ENCODE measurements at regions not wholly inside any gene's neighbourhood (a gene's known extent, or its start where the extent isn't known, plus 50 kb on each side); places are given as distances from the start of the nearest gene placed in this dataset.
A peak's percentile ranks its signal among the peaks of the same experiment; 100 is the strongest.

DNA sequence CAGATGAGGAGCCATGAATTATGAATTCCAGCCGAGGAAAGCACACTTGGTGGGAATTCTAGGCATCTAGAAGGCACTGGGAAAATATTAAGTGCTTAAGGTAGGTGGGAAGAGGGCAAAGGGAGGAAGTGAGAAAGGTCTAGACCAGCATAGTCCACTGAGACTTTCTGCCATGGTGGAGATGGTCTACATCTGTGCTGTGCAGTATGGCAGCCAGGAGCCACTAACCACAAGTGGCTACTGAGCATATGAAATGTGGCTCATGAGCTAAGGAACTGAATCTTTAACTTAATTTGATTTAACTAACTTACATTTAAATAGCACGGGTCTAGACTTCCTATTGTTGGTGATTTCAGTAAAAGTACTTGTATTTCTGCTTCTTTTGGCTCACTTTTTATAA, 82.5 kb upstream of the SEM1 start:
- ATAC-seq (no peak), DNase-seq (ENCODE audit: low read depth, low spot score) (no peak)
- WGBS (ENCODE audit: insufficient coverage, insufficient replicate concordance, low lambda C conversion rate, missing lambda C conversion rate): 0% methylated on average over 2 of the region's 2 CpGs

DNA sequence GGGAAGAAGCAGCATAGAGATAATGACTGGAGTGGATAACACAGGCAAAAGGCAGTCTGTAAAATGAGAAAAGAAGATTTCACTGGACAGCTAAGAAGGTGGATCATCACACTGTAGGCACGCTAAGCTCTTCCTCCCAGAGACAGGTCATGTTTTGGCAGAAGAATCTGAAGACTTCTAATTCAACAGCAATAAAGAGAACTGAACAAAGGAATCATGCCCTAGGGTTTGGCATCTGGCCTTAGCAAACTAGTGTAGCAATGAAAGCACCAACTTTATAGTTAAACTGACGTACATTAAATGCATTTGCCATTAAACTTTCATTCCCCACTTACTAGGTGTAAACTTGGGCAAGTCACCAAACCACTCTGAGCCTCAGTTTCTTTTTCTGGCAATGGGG, 84.4 kb upstream of the SEM1 start:
- Histone ChIP-seq H3K27me3 (replicated peaks in 1 of 2; ENCODE audit: control insufficient read depth in 2 of 2, insufficient read depth in 2 of 2, low read length in 1 of 2) (no peaks in the 10 kb centered on the region), H3K4me1 (ENCODE audit: control insufficient read depth, insufficient read depth, low read length) (no peaks in the 10 kb centered on the region), H3K79me2 (ENCODE audit: control insufficient read depth, insufficient read depth, low read length) (no peaks in the 10 kb centered on the region), H3K4me2 (ENCODE audit: control insufficient read depth, insufficient read depth) (no peak overlapping the region), H3K4me3 (no peak overlapping the region), H3K9me3 (replicated peaks; ENCODE audit: control insufficient read depth, insufficient read depth, low read length) (no peaks in the 10 kb centered on the region), H3K36me3 (ENCODE audit: control insufficient read depth in 2 of 2, insufficient read depth in 2 of 2, low read length in 1 of 2) (no peaks in the 10 kb centered on the region), H4K20me1 (ENCODE audit: control insufficient read depth, insufficient read depth) (no peaks in the 10 kb centered on the region), H3K9ac (ENCODE audit: control insufficient read depth, insufficient read depth, low read length) (no peak overlapping the region), H3K27ac (ENCODE audit: control insufficient read depth, insufficient read depth) (no peak overlapping the region), H2AFZ (ENCODE audit: control insufficient read depth, low read depth, low read length) (no peak overlapping the region)
- ChIA-PET RAD21 (ENCODE audit: unreplicated experiment) (interaction anchor here (0.7 kb wide), 1 partner anchor 10 kb away, joined by 3 read pairs; no protein-coding TSS in a partner anchor), POLR2A (no interaction called here), CTCF (no interaction called here), SMC1A (ENCODE audit: uncharacterized antibody, unreplicated experiment) (no interaction called here)
- TF ChIP-seq SREBF2 (IDR thresholded peaks at IDR 0.05; ENCODE audit: low read length) (no peak), CBX3 (IDR thresholded peaks at IDR 0.05; ENCODE audit: borderline replicate concordance, low read depth) (no peak), RB1 (IDR thresholded peaks at IDR 0.05; ENCODE audit: borderline replicate concordance) (no peak), RCOR1 (conservative IDR thresholded peaks at IDR 0.05; ENCODE audit: low read depth, low read length) (no peak), SPI1 (IDR thresholded peaks at IDR 0.05; ENCODE audit: borderline replicate concordance, insufficient read depth, low read depth, low read length) (no peak), ZNF207 (IDR thresholded peaks at IDR 0.05; ENCODE audit: borderline replicate concordance) (no peak), NFIC (IDR thresholded peaks at IDR 0.05; ENCODE audit: low read depth, low read length) (no peak), SREBF1 (IDR thresholded peaks at IDR 0.05; ENCODE audit: low read length) (no peak)
- TF ChIP-seq, protein P1, sequence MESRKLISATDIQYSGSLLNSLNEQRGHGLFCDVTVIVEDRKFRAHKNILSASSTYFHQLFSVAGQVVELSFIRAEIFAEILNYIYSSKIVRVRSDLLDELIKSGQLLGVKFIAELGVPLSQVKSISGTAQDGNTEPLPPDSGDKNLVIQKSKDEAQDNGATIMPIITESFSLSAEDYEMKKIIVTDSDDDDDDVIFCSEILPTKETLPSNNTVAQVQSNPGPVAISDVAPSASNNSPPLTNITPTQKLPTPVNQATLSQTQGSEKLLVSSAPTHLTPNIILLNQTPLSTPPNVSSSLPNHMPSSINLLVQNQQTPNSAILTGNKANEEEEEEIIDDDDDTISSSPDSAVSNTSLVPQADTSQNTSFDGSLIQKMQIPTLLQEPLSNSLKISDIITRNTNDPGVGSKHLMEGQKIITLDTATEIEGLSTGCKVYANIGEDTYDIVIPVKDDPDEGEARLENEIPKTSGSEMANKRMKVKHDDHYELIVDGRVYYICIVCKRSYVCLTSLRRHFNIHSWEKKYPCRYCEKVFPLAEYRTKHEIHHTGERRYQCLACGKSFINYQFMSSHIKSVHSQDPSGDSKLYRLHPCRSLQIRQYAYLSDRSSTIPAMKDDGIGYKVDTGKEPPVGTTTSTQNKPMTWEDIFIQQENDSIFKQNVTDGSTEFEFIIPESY (IDR thresholded peaks at IDR 0.05): no peak
- DNase-seq (ENCODE audit: low read depth, low spot score): no peak
- WGBS (ENCODE audit: insufficient coverage, insufficient replicate concordance, low lambda C conversion rate, missing lambda C conversion rate): 33% methylated on average over 2 of the region's 2 CpGs
- intact Hi-C loops (cut with micrococcal nuclease; ENCODE audit: unreplicated experiment): no loop called here
- no TSS peak for BruUV-seq (replicated peaks)
- ATAC-seq: no peak
- in situ Hi-C loops (cut with MboI): no loop called here
- FAIRE-seq: no peak

More for the DNA sequence above, 82.5 kb upstream of the SEM1 start:
- Histone ChIP-seq H3K9me3 (replicated peaks; ENCODE audit: control insufficient read depth, insufficient read depth, low read length) (no peaks in the 10 kb centered on the region), H3K4me3 (no peak overlapping the region), H3K27ac (ENCODE audit: control insufficient read depth, insufficient read depth) (no peak overlapping the region), H3K4me1 (ENCODE audit: control insufficient read depth, insufficient read depth, low read length) (no peaks in the 10 kb centered on the region), H3K9ac (ENCODE audit: control insufficient read depth, insufficient read depth, low read length) (no peak overlapping the region), H3K79me2 (ENCODE audit: control insufficient read depth, insufficient read depth, low read length) (no peaks in the 10 kb centered on the region), H3K4me2 (ENCODE audit: control insufficient read depth, insufficient read depth) (no peak overlapping the region), H4K20me1 (ENCODE audit: control insufficient read depth, insufficient read depth) (no peaks in the 10 kb centered on the region), H2AFZ (ENCODE audit: control insufficient read depth, low read depth, low read length) (no peak overlapping the region), H3K27me3 (replicated peaks in 1 of 2; ENCODE audit: control insufficient read depth in 2 of 2, insufficient read depth in 2 of 2, low read length in 1 of 2) (no peaks in the 10 kb centered on the region), H3K36me3 (ENCODE audit: control insufficient read depth in 2 of 2, insufficient read depth in 2 of 2, low read length in 1 of 2) (no peaks in the 10 kb centered on the region)
- ChIA-PET RAD21 (ENCODE audit: unreplicated experiment) (no interaction called here), POLR2A (no interaction called here), SMC1A (ENCODE audit: uncharacterized antibody, unreplicated experiment) (no interaction called here), CTCF (no interaction called here)
- BruUV-seq (replicated peaks): no TSS peak
- TF ChIP-seq SPI1 (IDR thresholded peaks at IDR 0.05; ENCODE audit: borderline replicate concordance, insufficient read depth, low read depth, low read length) (peak; percentile 28; the same call in 1 of the 2 replicates), ASH2L (IDR thresholded peaks at IDR 0.05; ENCODE audit: borderline replicate concordance, low read depth) (no peak)
- no peak for FAIRE-seq
- intact Hi-C loops (cut with micrococcal nuclease; ENCODE audit: unreplicated experiment): no loop called here
- in situ Hi-C loops (cut with MboI): no loop called here

All from GM12878 (cell line).